ENCODE measurements at regions not wholly inside any gene's neighbourhood (a gene's known extent, or its start where the extent isn't known, plus 50 kb on each side); places are given as distances from the start of the nearest gene placed in this dataset.

DNA sequence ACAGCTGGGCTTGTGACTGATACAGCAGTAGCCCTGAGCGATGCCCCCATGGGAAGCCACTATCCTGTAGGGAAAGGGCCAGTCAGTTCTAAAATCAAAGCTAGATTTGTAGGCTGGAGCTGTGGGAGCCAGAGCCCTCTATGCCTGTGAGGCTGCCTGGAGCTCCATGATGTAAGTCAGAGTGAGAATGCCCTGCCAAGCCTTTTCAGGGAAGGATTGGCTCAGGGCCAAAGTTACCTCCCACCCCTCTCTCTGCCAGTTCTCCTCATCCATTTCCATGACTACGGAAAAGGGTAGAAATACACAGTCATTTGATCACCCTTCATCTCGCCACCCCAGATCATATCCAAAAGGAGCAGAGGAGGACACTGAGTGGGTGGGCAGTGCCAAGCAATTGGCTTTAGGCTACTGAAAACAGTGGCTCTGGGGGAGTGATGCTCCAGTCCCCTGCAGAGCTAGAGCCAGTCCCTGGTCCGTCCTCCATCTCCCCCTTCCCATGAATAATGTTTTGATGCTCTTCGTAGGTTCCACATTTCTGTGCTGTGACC is 59.5 kb upstream of the KCNA3 start:
- ChIA-PET CTCF (interaction anchor here (1.7 kb wide), 1 partner anchor 32 kb away, joined by 4 read pairs; no protein-coding TSS in a partner anchor), POLR2A (no interaction called here)
- TF ChIP-seq CTCF (IDR thresholded peaks at IDR 0.05; ENCODE audit: extremely low read depth in 1 of 2, insufficient read depth in 1 of 2, low read depth in 1 of 2, low read length in 2 of 2) (no peak), POLR2A (IDR thresholded peaks at IDR 0.05; ENCODE audit: low read depth, low read length) (no peak), JUN (IDR thresholded peaks at IDR 0.05; ENCODE audit: borderline replicate concordance, insufficient read depth, insufficient read length, low read depth) (no peak), EZH2 (IDR thresholded peaks at IDR 0.05; ENCODE audit: borderline replicate concordance, low read depth, low read length, severe bottlenecking) (no peak), FOS (IDR thresholded peaks at IDR 0.05; ENCODE audit: borderline replicate concordance, insufficient read depth, low read length) (no peak), MYC (IDR thresholded peaks at IDR 0.05; ENCODE audit: low read depth, low read length) (no peak)
- TF ChIP-seq, protein P1, sequence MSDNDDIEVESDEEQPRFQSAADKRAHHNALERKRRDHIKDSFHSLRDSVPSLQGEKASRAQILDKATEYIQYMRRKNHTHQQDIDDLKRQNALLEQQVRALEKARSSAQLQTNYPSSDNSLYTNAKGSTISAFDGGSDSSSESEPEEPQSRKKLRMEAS (IDR thresholded peaks at IDR 0.05; ENCODE audit: insufficient read depth, insufficient read length) = no peak

More for the DNA sequence above, 59.5 kb upstream of the KCNA3 start:
- FAIRE-seq (no peak), DNase-seq (ENCODE audit: low read depth, low spot score) (no peak)
- Histone ChIP-seq H4K20me1 (replicated peaks; ENCODE audit: control insufficient read depth, extremely low read depth, insufficient read depth, low read length) (no peaks in the 10 kb centered on the region), H3K79me2 (ENCODE audit: control insufficient read depth, insufficient read depth, low read length) (no peaks in the 10 kb centered on the region), H2AFZ (ENCODE audit: low read depth, low read length) (no peak overlapping the region), H3K27me3 (ENCODE audit: control insufficient read depth in 2 of 2, insufficient read depth in 2 of 2, low read length in 2 of 2) (no peaks in the 10 kb centered on the region), H3K9me3 (replicated peaks; ENCODE audit: control insufficient read depth, insufficient read depth, low read length) (no peaks in the 10 kb centered on the region), H3K9me1 (replicated peaks; ENCODE audit: control insufficient read depth, extremely low read depth, insufficient read depth, low read length) (no peaks in the 10 kb centered on the region), H3K27ac (ENCODE audit: insufficient read depth, low read depth, low read length) (no peak overlapping the region), H3K4me3 (replicated peaks in 1 of 3; ENCODE audit: insufficient read depth in 1 of 3, low read depth in 1 of 3, low read length in 3 of 3) (no peak overlapping the region), H3K36me3 (ENCODE audit: control insufficient read depth in 2 of 2, extremely low read depth in 1 of 2, insufficient read depth in 2 of 2, low read length in 2 of 2) (no peaks in the 10 kb centered on the region), H3K4me2 (ENCODE audit: insufficient read depth, low read length) (no peak overlapping the region), H3K4me1 (ENCODE audit: control insufficient read depth, extremely low read depth, insufficient read depth, low read length) (no peaks in the 10 kb centered on the region), H3K9ac (replicated peaks; ENCODE audit: extremely low read depth, insufficient read depth, low read length) (no peak overlapping the region)
- dilution Hi-C loops (cut with MboI; ENCODE audit: extremely low pct_ligation_motif_present, low sequenced_read_pairs) (no loop called here), intact Hi-C loops (cut with micrococcal nuclease) (no loop called here)
- no TSS peak for BruUV-seq (replicated peaks)

Measured in endothelial cell of umbilical vein (primary cell).